Keratinocyte (primary cell): ENCODE measurements at regions not wholly inside any gene's neighbourhood (a gene's known extent, or its start where the extent isn't known, plus 50 kb on each side); places are given as distances from the start of the nearest gene placed in this dataset.

Experiments
- DNase-seq: peaks from one replicate; pipeline ENCODE4 v3.0.0-alpha.2; 2011; ENCODE audit warnings: low read depth, missing footprints, low spot score
- FAIRE-seq: peaks from 2 replicates; lab custom pipeline; 2011; peaks lifted over from hg19 to GRCh38; lab: Jason Lieb, UNC
- H2AFZ ChIP-seq: 2 replicates; pipeline ENCODE4 v1.6.0; 2012; ENCODE audit warnings: low read length, control low read depth, inconsistent platforms; ENCODE audit not compliant: control insufficient read depth
- H3K27ac ChIP-seq: 2 replicates; pipeline ENCODE4 v1.5.1; 2011; ENCODE audit warnings: low read length; ENCODE audit not compliant: control insufficient read depth, insufficient read depth
- H3K27me3 ChIP-seq: 3 replicates; pipeline ENCODE4 v1.6.0; 2011; ENCODE audit warnings: low read length; ENCODE audit not compliant: control insufficient read depth, insufficient read depth; ENCODE audit errors: extremely low read depth
- H3K36me3 ChIP-seq, 2 experiments: 2 replicates in 1 of 2; 3 replicates in 1 of 2; pipeline ENCODE4 v1.5.1; 2011; ENCODE audit warnings: low read length in 2 of 2, mild to moderate bottlenecking in 1 of 2; ENCODE audit not compliant: control insufficient read depth in 2 of 2, insufficient read depth in 2 of 2; ENCODE audit errors: extremely low read depth in 1 of 2
- H3K4me1 ChIP-seq: 3 replicates; pipeline ENCODE4 v1.5.1; 2011; ENCODE audit warnings: low read length; ENCODE audit not compliant: control insufficient read depth, insufficient read depth; ENCODE audit errors: extremely low read depth
- H3K4me2 ChIP-seq: 3 replicates; pipeline ENCODE4 v1.6.0; 2011; ENCODE audit warnings: low read depth, low read length; ENCODE audit not compliant: control insufficient read depth, insufficient read depth; ENCODE audit errors: extremely low read depth
- H3K4me3 ChIP-seq, 3 experiments: fragments of 200-600 bp in 1 of 3; sonication (generic) in 1 of 3; 2 replicates in 2 of 3; 3 replicates in 1 of 3; pipeline ENCODE4 v1.5.1; 2011 to 2016; ENCODE audit warnings: low read length in 3 of 3, mild to moderate bottlenecking in 3 of 3, control low read depth in 2 of 3, inconsistent platforms in 1 of 3, low read depth in 1 of 3, mixed read lengths in 1 of 3, mixed run types in 1 of 3, moderate library complexity in 1 of 3; ENCODE audit not compliant: control insufficient read depth in 2 of 3, insufficient read depth in 2 of 3; ENCODE audit errors: extremely low read depth in 1 of 3
- H3K79me2 ChIP-seq: 2 replicates; pipeline ENCODE4 v1.6.0; 2012; ENCODE audit warnings: low read length; ENCODE audit not compliant: control insufficient read depth, insufficient read depth
- H3K9ac ChIP-seq: 3 replicates; pipeline ENCODE4 v1.6.0; 2011; ENCODE audit warnings: low read length; ENCODE audit not compliant: control insufficient read depth, insufficient read depth; ENCODE audit errors: extremely low read depth
- H3K9me1 ChIP-seq: 3 replicates; pipeline ENCODE4 v1.6.0; 2011; ENCODE audit warnings: low read length; ENCODE audit not compliant: control insufficient read depth, insufficient read depth; ENCODE audit errors: extremely low read depth
- H3K9me3 ChIP-seq: 2 replicates; pipeline ENCODE4 v1.5.1; 2012; ENCODE audit warnings: low read depth, low read length; ENCODE audit not compliant: control insufficient read depth
- H4K20me1 ChIP-seq: 3 replicates; pipeline ENCODE4 v1.6.0; 2011; ENCODE audit warnings: low read length; ENCODE audit not compliant: control insufficient read depth, insufficient read depth; ENCODE audit errors: extremely low read depth
- CTCF ChIP-seq, 3 experiments: IDR thresholded peaks in 1 of 3; conservative IDR thresholded peaks in 1 of 3; optimal IDR thresholded peaks in 1 of 3; 2 replicates in 2 of 3; 3 replicates in 1 of 3; pipeline versions ENCODE3 to v1.5.1; 2011; ENCODE audit warnings: low read length in 3 of 3, mild to moderate bottlenecking in 3 of 3, moderate library complexity in 2 of 3, control low read depth in 1 of 3, inconsistent platforms in 1 of 3; ENCODE audit not compliant: insufficient read depth in 2 of 3; ENCODE audit errors: extremely low read depth in 1 of 3
- EZH2 ChIP-seq: IDR thresholded peaks from one replicate; pipeline ENCODE4 v1.6.1; 2012; ENCODE audit warnings: inconsistent platforms, mild to moderate bottlenecking, low read length, moderate library complexity
- dilution Hi-C: fragments of 300-500 bp; cut with MboI; formaldehyde crosslinking; loops from one replicate; pipeline ENCODE4 v1.7.0; 2020; ENCODE audit warnings: low sequenced_read_pairs; ENCODE audit not compliant: extremely low pct_ligation_motif_present

DNA sequence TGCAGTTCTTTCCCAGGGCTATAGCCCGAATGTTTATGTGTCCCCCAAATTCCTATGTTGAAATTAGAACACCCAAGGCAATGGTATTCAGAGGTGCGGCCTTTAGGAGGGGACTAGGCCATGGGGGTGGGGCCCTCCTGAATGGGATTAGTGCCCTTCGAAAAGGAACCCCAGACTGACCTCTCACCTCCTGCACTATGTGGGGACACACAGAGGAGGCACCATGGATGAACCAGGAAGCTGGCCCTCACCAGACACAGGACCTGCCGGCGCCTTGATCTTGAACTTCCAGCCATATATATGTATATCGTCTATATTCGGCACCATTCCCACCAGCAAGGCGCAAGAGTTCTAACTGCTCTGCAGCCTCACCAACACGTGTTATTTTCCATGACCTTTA is 101.5 kb upstream of the BHLHE23 start:
- H3K4me1 ChIP-seq: no peaks in the 10 kb centered on the region
- no peak overlapping the region for H3K9ac ChIP-seq
- H3K27me3 ChIP-seq: no peaks in the 10 kb centered on the region
- H3K4me3 ChIP-seq: no peak overlapping the region
- no peak overlapping the region for H3K27ac ChIP-seq
- no peaks in the 10 kb centered on the region for H4K20me1 ChIP-seq
- dilution Hi-C loops: no loop called here
- H3K79me2 ChIP-seq: no peaks in the 10 kb centered on the region
- H2AFZ ChIP-seq: no peak overlapping the region
- H3K9me3 ChIP-seq: no peaks in the 10 kb centered on the region
- no peaks in the 10 kb centered on the region for H3K36me3 ChIP-seq
- no peak for FAIRE-seq
- DNase-seq: no peak
- TF ChIP-seq EZH2: no peak
- no peak for TF ChIP-seq CTCF (optimal IDR thresholded peaks at IDR 0.05 in 1 of 3, IDR thresholded peaks at IDR 0.05 in 1 of 3, conservative IDR thresholded peaks at IDR 0.05 in 1 of 3; ENCODE audit: extremely low read depth in 1 of 3, insufficient read depth in 2 of 3, low read length in 3 of 3)
- H3K4me2 ChIP-seq: no peak overlapping the region
- H3K9me1 ChIP-seq: no peaks in the 10 kb centered on the region

GRCh38 chr20:63107449-63108200 is 100.9 kb upstream of the BHLHE23 start:
- no peak overlapping the region for H3K9ac ChIP-seq
- no peak overlapping the region for H2AFZ ChIP-seq
- no peak overlapping the region for H3K4me2 ChIP-seq
- H3K9me3 ChIP-seq: no peaks in the 10 kb centered on the region
- H3K4me3 ChIP-seq: no peak overlapping the region
- H3K27me3 ChIP-seq: no peaks in the 10 kb centered on the region
- no peaks in the 10 kb centered on the region for H4K20me1 ChIP-seq
- no peak for TF ChIP-seq EZH2
- TF ChIP-seq CTCF (optimal IDR thresholded peaks at IDR 0.05 in 1 of 3, IDR thresholded peaks at IDR 0.05 in 1 of 3, conservative IDR thresholded peaks at IDR 0.05 in 1 of 3; ENCODE audit: extremely low read depth in 1 of 3, insufficient read depth in 2 of 3, low read length in 3 of 3): no peak
- no peaks in the 10 kb centered on the region for H3K9me1 ChIP-seq
- H3K27ac ChIP-seq: no peak overlapping the region
- FAIRE-seq: no peak
- DNase-seq: no peak
- dilution Hi-C loops: no loop called here
- no peaks in the 10 kb centered on the region for H3K4me1 ChIP-seq
- H3K79me2 ChIP-seq: no peaks in the 10 kb centered on the region
- H3K36me3 ChIP-seq: no peaks in the 10 kb centered on the region
